GM23338 (cell line): ENCODE measurements at regions not wholly inside any gene's neighbourhood (a gene's known extent, or its start where the extent isn't known, plus 50 kb on each side); places are given as distances from the start of the nearest gene placed in this dataset.

Source experiments
- ATAC-seq: fragments of 200-7000 bp; cut with Tn5 transposase; 3 replicates; pipeline ENCODE4 v1.9.1; 2020
- DNase-seq: peaks from one replicate; pipeline ENCODE4 v3.0.0-alpha.2; 2015; ENCODE audit warnings: low spot score
- H2AFZ ChIP-seq: fragments of 200-600 bp; sonication (generic); 2 replicates; pipeline ENCODE4 v1.8.0; 2016; ENCODE audit warnings: antibody characterized with exemption, mild to moderate bottlenecking, moderate library complexity
- H3F3A ChIP-seq: fragments of 200-600 bp; sonication (generic); replicated peaks from 2 replicates; pipeline ENCODE4 v1.8.0; 2017; ENCODE audit warnings: antibody characterized with exemption, mixed run types, low read depth
- H3K27ac ChIP-seq: fragments of 200-600 bp; sonication (generic); 2 replicates; pipeline ENCODE4 v1.6.1; 2016; ENCODE audit warnings: low read depth
- H3K27me3 ChIP-seq: fragments of 200-600 bp; sonication (generic); 2 replicates; pipeline ENCODE4 v1.8.0; 2016; ENCODE audit warnings: mild to moderate bottlenecking, mixed run types, moderate library complexity; ENCODE audit not compliant: insufficient read depth
- H3K36me3 ChIP-seq: fragments of 200-600 bp; sonication (generic); 2 replicates; pipeline ENCODE4 v1.8.0; 2016; ENCODE audit warnings: mild to moderate bottlenecking; ENCODE audit not compliant: insufficient read depth
- H3K4me1 ChIP-seq: fragments of 200-600 bp; sonication (generic); 2 replicates; pipeline ENCODE4 v1.8.0; 2016; ENCODE audit warnings: mild to moderate bottlenecking, moderate library complexity; ENCODE audit not compliant: insufficient read depth
- H3K4me2 ChIP-seq: fragments of 200-600 bp; sonication (generic); 2 replicates; pipeline ENCODE4 v1.7.1; 2017; ENCODE audit warnings: mixed run types
- H3K4me3 ChIP-seq: fragments of 200-600 bp; sonication (generic); 2 replicates; pipeline ENCODE4 v1.6.1; 2016; ENCODE audit warnings: mixed run types
- H3K79me2 ChIP-seq: fragments of 200-600 bp; sonication (generic); replicated peaks from 2 replicates; pipeline ENCODE4 v1.8.0; 2017; ENCODE audit warnings: mild to moderate bottlenecking; ENCODE audit not compliant: insufficient read depth
- H3K9me2 ChIP-seq: fragments of 200-600 bp; sonication (generic); 2 replicates; pipeline ENCODE4 v1.8.0; 2017; ENCODE audit not compliant: insufficient read depth
- H4K20me1 ChIP-seq: fragments of 200-600 bp; sonication (generic); replicated peaks from 2 replicates; pipeline ENCODE4 v1.8.0; 2017; ENCODE audit warnings: mild to moderate bottlenecking; ENCODE audit not compliant: insufficient read depth
- H3K27ac Mint-ChIP-seq: 2 replicates; pipeline ENCODE4 v1.8.0; 2020; ENCODE audit warnings: inconsistent platforms, mild to moderate bottlenecking, moderate library complexity, mixed read lengths
- H3K27me3 Mint-ChIP-seq: 3 replicates; pipeline ENCODE4 v1.8.0; 2022; ENCODE audit warnings: low read depth, mild to moderate bottlenecking, moderate library complexity, mixed read lengths, inconsistent platforms; ENCODE audit not compliant: insufficient read depth, poor library complexity
- H3K36me3 Mint-ChIP-seq: 3 replicates; pipeline ENCODE4 v1.8.0; 2021; ENCODE audit warnings: low read depth, mild to moderate bottlenecking, inconsistent platforms, moderate library complexity, mixed read lengths
- H3K4me1 Mint-ChIP-seq: 3 replicates; pipeline ENCODE4 v1.8.0; 2020; ENCODE audit warnings: mild to moderate bottlenecking, inconsistent platforms, mixed read lengths
- H3K4me3 Mint-ChIP-seq: 3 replicates; pipeline ENCODE4 v1.8.0; 2021; ENCODE audit warnings: moderate library complexity, mild to moderate bottlenecking, inconsistent platforms, mixed read lengths
- H3K9me3 Mint-ChIP-seq: 3 replicates; pipeline ENCODE4 v1.8.0; 2020; ENCODE audit warnings: moderate library complexity, mild to moderate bottlenecking, inconsistent platforms, mixed read lengths
- CREB1 ChIP-seq: fragments of 250-450 bp; sonication (Bioruptor Pico); IDR thresholded peaks from 2 replicates; pipeline ENCODE4 v1.5.0; 2020; ENCODE audit warnings: low read depth, mild to moderate bottlenecking, moderate library complexity
- EZH2 ChIP-seq: fragments of 200-600 bp; sonication (generic); IDR thresholded peaks from one replicate; pipeline ENCODE4 v1.8.0; 2017; ENCODE audit warnings: antibody characterized with exemption, mild to moderate bottlenecking, low read depth; ENCODE audit not compliant: unreplicated experiment
- EZH2phosphoT487 ChIP-seq: fragments of 200-600 bp; sonication (generic); IDR thresholded peaks from one replicate; pipeline ENCODE4 v1.8.1; 2018; ENCODE audit warnings: antibody characterized with exemption; ENCODE audit not compliant: unreplicated experiment
- JUNB ChIP-seq: IDR thresholded peaks from one replicate; pipeline ENCODE4 v1.6.1; 2016; ENCODE audit warnings: antibody characterized with exemption; ENCODE audit not compliant: unreplicated experiment
- TF ChIP-seq, protein P1 (sequence below), 2 experiments: fragments of 200-600 bp in 1 of 2; sonication (generic) in 1 of 2; conservative IDR thresholded peaks; 2 replicates each; pipeline versions ENCODE4 v1.5.1 to v1.6.1; 2016 to 2017; ENCODE audit warnings: antibody characterized with exemption in 2 of 2, low read depth in 2 of 2, mild to moderate bottlenecking in 2 of 2, moderate library complexity in 1 of 2
- TF ChIP-seq, protein P2 (sequence below): IDR thresholded peaks from one replicate; pipeline ENCODE4 v1.6.1; 2018; ENCODE audit warnings: antibody characterized with exemption; ENCODE audit not compliant: unreplicated experiment
- TF ChIP-seq, protein P3 (sequence below): fragments of 250-450 bp; sonication (Bioruptor Pico); IDR thresholded peaks from 2 replicates; pipeline ENCODE4 v1.5.0; 2020; ENCODE audit warnings: mild to moderate bottlenecking, moderate library complexity

DNA sequence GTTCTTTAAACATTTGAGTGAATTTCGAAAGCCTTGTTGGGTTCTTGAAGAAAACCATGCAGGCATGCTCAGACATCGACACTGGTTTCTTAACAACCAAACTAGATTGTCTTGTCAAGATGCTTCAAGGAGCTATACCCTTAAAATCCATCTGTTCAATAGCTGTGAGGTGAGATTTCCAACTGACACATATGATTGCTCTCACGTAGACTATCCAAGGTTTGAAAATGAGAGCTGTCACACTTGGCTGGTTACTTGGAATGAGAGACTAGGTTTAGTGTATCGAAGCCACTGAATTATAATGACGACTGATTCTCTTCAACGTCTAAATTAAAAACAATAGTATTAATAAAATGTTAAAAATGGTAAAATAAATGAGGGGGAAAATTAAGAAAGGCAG is 2725.5 kb downstream of the ARAP2 start:
- no peak overlapping the region for H3K27ac Mint-ChIP-seq
- H3K4me1 Mint-ChIP-seq = peaks cover 5% of the 10 kb centered on the region; the same call in 2 of the 3 replicates
- no peaks in the 10 kb centered on the region for H3K27me3 Mint-ChIP-seq
- DNase-seq = no peak
- Histone ChIP-seq H3K79me2 (no peaks in the 10 kb centered on the region), H3K9me2 (no peaks in the 10 kb centered on the region), H3K4me2 (no peak overlapping the region), H2AFZ (no peak overlapping the region), H4K20me1 (no peaks in the 10 kb centered on the region), H3K36me3 (no peaks in the 10 kb centered on the region), H3K27ac (no peak overlapping the region), H3K27me3 (no peaks in the 10 kb centered on the region), H3K4me3 (no peak overlapping the region), H3F3A (no peaks in the 10 kb centered on the region), H3K4me1 (no peaks in the 10 kb centered on the region)
- H3K4me3 Mint-ChIP-seq = no peak overlapping the region
- peaks cover 24% of the 10 kb centered on the region for H3K9me3 Mint-ChIP-seq
- H3K36me3 Mint-ChIP-seq = peaks cover 10% of the 10 kb centered on the region
- TF ChIP-seq, protein P1, sequence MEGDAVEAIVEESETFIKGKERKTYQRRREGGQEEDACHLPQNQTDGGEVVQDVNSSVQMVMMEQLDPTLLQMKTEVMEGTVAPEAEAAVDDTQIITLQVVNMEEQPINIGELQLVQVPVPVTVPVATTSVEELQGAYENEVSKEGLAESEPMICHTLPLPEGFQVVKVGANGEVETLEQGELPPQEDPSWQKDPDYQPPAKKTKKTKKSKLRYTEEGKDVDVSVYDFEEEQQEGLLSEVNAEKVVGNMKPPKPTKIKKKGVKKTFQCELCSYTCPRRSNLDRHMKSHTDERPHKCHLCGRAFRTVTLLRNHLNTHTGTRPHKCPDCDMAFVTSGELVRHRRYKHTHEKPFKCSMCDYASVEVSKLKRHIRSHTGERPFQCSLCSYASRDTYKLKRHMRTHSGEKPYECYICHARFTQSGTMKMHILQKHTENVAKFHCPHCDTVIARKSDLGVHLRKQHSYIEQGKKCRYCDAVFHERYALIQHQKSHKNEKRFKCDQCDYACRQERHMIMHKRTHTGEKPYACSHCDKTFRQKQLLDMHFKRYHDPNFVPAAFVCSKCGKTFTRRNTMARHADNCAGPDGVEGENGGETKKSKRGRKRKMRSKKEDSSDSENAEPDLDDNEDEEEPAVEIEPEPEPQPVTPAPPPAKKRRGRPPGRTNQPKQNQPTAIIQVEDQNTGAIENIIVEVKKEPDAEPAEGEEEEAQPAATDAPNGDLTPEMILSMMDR (conservative IDR thresholded peaks at IDR 0.05; ENCODE audit: low read depth in 2 of 2) = no peak
- TF ChIP-seq EZH2phosphoT487 (no peak), EZH2 (no peak), JUNB (no peak), CREB1 (CRISPR knock-in tag) (no peak)
- TF ChIP-seq, protein P2, sequence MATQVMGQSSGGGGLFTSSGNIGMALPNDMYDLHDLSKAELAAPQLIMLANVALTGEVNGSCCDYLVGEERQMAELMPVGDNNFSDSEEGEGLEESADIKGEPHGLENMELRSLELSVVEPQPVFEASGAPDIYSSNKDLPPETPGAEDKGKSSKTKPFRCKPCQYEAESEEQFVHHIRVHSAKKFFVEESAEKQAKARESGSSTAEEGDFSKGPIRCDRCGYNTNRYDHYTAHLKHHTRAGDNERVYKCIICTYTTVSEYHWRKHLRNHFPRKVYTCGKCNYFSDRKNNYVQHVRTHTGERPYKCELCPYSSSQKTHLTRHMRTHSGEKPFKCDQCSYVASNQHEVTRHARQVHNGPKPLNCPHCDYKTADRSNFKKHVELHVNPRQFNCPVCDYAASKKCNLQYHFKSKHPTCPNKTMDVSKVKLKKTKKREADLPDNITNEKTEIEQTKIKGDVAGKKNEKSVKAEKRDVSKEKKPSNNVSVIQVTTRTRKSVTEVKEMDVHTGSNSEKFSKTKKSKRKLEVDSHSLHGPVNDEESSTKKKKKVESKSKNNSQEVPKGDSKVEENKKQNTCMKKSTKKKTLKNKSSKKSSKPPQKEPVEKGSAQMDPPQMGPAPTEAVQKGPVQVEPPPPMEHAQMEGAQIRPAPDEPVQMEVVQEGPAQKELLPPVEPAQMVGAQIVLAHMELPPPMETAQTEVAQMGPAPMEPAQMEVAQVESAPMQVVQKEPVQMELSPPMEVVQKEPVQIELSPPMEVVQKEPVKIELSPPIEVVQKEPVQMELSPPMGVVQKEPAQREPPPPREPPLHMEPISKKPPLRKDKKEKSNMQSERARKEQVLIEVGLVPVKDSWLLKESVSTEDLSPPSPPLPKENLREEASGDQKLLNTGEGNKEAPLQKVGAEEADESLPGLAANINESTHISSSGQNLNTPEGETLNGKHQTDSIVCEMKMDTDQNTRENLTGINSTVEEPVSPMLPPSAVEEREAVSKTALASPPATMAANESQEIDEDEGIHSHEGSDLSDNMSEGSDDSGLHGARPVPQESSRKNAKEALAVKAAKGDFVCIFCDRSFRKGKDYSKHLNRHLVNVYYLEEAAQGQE = no peak
- TF ChIP-seq, protein P3, sequence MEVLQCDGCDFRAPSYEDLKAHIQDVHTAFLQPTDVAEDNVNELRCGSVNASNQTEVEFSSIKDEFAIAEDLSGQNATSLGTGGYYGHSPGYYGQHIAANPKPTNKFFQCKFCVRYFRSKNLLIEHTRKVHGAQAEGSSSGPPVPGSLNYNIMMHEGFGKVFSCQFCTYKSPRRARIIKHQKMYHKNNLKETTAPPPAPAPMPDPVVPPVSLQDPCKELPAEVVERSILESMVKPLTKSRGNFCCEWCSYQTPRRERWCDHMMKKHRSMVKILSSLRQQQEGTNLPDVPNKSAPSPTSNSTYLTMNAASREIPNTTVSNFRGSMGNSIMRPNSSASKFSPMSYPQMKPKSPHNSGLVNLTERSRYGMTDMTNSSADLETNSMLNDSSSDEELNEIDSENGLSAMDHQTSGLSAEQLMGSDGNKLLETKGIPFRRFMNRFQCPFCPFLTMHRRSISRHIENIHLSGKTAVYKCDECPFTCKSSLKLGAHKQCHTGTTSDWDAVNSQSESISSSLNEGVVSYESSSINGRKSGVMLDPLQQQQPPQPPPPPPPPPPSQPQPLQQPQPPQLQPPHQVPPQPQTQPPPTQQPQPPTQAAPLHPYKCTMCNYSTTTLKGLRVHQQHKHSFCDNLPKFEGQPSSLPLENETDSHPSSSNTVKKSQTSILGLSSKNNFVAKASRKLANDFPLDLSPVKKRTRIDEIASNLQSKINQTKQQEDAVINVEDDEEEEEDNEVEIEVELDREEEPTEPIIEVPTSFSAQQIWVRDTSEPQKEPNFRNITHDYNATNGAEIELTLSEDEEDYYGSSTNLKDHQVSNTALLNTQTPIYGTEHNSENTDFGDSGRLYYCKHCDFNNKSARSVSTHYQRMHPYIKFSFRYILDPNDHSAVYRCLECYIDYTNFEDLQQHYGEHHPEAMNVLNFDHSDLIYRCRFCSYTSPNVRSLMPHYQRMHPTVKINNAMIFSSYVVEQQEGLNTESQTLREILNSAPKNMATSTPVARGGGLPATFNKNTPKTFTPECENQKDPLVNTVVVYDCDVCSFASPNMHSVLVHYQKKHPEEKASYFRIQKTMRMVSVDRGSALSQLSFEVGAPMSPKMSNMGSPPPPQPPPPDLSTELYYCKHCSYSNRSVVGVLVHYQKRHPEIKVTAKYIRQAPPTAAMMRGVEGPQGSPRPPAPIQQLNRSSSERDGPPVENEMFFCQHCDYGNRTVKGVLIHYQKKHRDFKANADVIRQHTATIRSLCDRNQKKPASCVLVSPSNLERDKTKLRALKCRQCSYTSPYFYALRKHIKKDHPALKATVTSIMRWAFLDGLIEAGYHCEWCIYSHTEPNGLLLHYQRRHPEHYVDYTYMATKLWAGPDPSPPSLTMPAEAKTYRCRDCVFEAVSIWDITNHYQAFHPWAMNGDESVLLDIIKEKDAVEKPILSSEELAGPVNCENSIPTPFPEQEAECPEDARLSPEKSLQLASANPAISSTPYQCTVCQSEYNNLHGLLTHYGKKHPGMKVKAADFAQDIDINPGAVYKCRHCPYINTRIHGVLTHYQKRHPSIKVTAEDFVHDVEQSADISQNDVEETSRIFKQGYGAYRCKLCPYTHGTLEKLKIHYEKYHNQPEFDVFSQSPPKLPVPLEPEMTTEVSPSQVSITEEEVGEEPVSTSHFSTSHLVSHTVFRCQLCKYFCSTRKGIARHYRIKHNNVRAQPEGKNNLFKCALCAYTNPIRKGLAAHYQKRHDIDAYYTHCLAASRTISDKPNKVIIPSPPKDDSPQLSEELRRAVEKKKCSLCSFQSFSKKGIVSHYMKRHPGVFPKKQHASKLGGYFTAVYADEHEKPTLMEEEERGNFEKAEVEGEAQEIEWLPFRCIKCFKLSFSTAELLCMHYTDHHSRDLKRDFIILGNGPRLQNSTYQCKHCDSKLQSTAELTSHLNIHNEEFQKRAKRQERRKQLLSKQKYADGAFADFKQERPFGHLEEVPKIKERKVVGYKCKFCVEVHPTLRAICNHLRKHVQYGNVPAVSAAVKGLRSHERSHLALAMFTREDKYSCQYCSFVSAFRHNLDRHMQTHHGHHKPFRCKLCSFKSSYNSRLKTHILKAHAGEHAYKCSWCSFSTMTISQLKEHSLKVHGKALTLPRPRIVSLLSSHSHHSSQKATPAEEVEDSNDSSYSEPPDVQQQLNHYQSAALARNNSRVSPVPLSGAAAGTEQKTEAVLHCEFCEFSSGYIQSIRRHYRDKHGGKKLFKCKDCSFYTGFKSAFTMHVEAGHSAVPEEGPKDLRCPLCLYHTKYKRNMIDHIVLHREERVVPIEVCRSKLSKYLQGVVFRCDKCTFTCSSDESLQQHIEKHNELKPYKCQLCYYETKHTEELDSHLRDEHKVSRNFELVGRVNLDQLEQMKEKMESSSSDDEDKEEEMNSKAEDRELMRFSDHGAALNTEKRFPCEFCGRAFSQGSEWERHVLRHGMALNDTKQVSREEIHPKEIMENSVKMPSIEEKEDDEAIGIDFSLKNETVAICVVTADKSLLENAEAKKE (CRISPR knock-in tag) = no peak
- ATAC-seq = no peak
